C1 segment of cervical spinal cord (tissue), 14 donors: ENCODE measurements at regions not wholly inside any gene's neighbourhood (a gene's known extent, or its start where the extent isn't known, plus 50 kb on each side); places are given as distances from the start of the nearest gene placed in this dataset.

Source experiments
- DNase-seq, 14 donors: peaks; one replicate each; lab custom pipeline; 2025; lab: John Stamatoyannopoulos, UW

DNA sequence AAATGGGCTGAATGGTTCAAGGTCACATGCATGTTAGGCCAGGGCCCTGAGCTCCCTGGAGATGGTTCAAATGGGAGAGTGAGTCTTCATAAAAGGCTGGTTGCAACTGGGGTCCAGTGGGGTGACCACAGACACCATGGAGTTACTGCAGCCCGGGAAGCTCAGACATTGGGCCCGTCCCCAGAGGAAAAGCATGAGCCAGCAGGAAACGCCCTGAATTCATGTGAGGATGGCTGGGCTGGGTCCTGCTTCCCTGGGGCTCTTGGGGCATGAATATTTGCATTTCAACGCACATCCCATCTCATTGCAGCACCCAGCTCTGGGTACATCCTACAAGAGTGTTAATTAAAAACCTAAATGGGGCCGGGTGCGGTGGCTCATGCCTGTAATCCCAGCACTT is 549.0 kb downstream of the TCERG1L start:
- DNase-seq = no peak

DNA sequence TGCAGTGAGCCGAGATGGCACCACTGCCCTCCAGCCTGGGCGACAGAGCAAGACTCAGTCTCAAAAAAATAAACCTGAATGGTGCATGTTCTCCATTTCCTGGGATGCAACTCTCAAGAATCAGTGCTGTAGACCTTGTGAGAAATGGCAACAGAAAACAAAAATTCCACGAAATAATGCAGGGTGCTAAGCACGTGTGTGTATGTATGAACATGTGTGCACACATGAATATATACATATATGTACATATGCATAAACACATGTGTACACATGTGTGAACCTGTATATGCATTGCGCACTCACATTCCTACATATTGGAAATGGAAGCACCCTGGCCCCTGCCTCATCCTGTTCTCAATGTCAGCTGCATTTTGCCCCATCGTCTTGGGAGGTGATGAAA is 548.5 kb downstream of the TCERG1L start:
- no peak for DNase-seq

DNA sequence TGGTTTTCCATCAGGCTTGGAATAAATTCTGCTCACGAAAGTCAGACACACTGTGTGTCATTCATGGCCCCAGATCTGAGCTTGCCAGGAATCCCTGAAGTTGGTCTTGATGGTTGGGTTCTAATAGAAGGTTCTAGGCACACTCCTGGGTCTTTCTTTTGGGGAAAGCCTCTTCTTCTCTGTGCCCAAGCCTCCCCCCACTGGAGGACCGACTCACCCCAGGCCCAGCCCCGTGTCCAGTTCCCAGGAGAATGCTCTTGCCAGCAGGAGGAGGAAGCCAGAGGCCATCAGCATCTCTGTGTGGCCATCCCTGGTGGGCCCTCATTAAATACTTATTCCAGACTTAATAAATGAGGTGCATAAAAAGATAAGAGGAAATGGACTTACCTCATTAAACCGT is 548.0 kb downstream of the TCERG1L start:
- DNase-seq = no peak

DNA sequence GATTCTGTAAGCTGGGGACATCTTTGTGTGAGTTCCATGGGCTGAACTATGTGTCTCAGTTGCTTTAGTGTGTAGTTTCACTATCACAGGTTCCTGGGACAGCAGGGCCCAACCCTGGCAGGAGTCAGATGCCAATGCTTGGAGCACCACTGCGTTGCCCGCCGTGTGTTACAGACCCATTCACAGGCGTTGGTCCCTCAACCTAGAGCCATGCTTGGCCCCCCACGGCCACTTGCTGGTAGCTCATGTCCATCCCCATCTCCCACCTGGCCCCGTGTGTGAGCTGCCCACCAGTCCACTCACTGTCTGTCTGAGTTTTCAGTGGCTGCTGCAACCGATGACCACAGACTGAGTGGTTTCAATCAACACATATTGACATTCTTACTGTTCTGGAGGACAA is 546.9 kb downstream of the TCERG1L start:
- no peak for DNase-seq

DNA sequence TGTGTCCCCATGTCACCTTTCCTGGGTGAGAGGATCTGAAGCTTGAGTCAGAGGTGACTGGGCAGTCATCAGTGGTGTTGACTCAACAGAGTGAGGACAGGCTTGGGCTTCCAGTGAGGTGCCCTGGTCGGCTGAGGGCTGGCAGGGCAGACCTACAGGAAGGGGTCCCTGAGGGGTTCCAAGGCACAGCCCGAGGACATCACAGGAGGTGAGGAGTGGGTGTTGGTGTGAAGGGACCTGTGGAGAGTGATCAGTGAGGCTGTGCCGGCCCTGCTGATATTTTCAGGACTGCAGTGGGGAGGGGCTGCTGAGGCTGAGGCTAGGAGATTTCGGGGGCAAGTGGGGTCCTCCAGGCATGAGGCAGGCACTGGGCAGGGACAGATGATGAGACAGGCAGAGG is 545.5 kb downstream of the TCERG1L start:
- DNase-seq = no peak

DNA sequence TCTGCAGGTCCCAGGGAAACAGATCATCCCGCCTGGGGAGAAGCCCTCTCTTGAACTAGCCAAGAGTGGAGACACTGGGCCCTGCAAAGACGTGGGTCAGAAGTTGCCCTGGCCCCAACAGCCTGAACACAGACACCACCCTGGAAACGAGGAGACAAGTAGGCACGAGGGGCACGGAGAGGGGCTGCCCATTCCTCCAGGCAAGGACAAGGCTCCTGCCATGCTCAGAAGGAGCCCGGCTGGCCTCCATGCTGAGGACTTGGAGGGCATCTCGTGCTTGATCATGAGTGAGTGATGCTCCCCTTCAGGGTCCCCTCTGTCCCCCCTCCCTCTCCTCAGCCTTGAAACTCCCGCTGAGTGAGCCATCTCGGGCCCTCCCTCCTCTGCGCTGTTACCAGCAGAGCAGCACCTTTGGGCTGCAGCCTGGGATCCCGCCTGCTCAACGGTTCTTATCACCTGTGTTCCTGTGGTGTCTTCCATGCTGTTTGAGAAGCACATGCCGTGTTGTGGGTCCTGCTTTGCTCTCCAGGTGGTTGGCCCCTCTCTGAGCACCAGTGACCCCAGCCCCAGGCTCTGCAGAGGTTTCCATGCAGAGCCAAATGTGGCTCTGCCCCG is 544.3 kb downstream of the TCERG1L start:
- no peak for DNase-seq

DNA sequence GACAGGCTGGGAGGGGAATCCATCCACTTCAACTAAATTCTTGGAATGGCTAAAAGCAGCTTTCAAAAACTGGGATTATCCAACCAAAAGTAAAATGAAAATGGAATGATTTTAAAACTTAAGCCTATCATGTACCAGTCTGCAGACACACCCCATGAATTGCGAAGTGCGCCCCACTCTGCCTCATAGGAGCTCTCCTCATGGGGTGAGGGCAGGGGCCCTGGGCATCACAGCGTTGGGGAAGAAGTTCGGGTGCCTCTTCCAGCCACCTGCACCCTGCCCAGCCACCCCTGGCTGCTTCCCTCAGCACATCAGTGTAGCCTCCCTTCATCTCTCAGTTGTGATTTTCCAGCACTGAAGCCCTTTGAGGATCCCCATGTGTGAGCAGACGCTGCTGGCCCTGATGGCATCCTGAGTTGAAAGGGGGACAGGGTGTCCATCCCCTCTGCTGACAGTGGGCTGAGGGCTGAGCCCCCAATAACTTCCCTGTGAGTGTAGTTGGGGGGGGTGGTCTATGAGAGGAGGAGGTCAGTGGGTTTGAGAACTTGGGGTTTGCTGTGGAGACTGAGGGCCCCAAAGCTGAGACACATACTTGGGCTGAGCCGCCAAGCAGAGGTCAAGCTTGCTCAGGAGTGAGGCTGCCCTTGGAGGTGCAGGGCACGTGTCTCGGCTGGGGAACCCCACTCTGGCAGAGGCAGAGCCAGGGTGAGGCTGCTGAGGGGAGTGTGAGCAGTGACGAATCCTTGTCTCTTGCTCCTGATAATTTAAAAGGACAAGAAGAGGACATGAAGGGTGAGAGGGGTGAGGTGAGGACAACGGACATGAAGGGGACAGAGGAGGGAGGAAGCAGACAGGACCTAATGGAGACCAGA is 542.1 kb downstream of the TCERG1L start:
- no peak for DNase-seq

DNA sequence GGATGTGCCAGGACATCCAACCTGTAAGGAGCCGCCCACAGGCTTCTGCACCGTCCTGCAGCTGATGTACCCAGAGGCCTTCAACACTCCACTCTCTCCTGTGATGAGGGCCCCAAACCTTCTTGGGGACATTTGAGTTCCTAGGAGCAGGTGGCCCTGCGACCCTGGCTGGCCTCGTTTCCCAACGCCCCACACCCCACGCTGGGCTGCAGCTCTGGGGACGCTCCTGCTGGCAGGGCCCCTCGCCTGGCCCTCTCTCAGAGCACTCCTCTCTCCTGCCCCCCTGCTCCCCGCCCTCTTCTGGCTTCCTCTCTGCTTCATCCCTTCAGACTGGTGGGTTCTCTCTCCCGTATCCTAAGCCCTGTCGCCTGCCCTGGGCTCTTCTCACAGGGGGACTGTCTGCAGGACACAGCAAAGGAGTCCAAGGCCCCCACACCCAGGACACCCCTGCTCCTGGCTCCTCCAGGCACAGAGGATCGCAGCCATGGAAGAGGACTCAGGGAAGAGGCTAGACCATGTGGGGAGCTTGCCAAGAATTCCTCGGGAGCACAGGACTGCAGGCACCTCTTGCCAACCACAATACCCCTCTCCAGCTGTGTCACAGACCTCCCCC is 541.4 kb downstream of the TCERG1L start:
- no peak for DNase-seq

DNA sequence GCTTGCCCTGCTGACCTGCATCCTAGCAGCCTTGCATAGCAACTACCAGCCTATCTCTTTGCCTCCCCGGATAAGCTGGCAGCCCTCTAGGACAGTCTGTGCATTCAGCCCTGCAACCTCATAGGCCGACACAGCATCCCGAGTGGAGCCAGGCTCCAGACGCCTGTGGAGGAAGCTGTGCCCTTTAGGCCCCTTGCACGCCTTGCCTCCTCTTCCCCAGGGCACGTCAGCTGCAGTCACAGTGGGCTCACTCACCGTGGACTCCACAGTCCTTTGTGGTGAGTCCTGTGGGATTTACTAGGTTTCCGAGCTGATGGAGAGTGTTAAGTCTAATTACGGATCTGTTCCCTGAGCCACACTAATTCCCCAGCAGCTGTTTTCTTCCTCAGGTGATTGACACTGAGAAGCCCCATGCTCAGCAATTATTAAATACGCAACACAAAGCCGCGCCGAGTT is 540.0 kb downstream of the TCERG1L start:
- no peak for DNase-seq

DNA sequence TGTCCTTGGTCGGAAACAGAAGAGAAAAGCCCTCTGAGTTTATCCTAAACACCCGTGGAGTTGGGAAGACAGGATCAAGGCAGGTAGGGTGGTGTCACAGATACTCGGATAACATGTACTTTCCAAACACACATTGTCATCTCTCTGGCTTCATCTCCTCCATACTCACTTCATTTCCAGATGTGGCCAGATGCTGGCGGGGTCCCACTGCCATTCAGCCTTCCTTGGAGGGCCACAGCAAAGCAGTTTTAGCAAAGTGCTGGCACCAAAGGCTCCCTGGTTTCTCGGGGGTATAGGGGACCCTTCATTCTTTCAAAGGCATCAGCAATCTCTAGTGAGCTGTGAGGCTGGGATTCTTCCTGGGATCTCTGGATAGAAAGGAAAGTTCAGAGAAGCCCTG is 539.5 kb downstream of the TCERG1L start:
- DNase-seq = no peak

DNA sequence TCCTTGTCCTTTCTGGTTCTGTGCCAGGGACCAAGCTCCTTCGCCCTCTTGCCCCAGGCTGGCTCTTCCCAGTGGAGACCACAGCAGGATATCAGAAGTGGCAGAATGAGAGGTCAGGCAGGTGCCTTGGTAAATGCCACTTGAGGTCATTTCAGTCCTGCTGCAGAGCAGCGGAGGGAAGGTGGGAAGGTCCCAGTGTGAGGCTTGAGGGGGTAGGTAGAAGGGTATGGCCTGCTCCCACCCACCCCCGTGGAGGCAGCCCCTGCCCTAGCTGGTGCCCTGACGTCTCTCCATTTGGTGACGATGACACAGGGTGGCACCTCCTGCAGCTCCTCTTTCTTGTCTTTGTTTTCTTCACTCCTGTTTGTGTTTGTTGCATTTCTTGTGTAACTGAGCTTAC is 538.8 kb downstream of the TCERG1L start:
- DNase-seq = no peak

DNA sequence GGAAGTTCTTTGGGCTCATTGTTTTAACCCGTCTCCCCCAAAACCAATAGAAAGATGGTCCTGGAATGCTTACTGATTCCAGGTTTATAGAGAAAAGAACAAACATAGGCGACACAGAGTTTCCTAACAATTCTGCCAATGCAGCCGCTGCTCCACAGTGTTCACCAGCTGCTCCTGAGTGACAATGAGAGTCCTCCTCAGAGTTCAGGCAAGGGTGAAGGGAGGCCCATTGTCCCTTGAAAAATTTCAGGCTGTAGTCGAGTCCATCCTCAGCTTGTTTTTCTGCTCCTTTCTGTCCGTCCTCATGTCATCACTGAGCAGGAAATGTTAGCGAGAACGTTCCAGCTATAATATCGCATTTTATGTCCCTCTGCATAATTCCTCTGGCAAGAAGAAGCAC is 537.6 kb downstream of the TCERG1L start:
- DNase-seq = no peak

DNA sequence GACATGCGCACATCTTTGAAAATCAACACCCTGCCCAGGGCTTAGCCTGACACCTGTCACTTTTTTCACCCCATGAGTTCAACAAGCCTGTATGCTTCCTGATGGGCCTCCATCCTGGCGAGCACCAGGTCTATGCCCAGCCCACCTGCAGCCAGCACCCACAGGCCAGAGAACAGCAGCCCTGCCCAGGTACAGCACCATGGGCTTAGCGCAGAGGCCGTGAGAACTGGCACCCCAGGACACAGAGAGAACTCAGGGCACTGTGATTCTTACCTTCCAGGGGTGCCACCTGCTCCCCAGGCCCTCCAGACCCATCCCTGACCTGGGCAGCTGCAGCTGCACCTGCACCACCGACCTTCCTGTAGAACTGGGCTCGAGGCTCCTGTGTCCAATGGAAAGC is 536.6 kb downstream of the TCERG1L start:
- DNase-seq = no peak

DNA sequence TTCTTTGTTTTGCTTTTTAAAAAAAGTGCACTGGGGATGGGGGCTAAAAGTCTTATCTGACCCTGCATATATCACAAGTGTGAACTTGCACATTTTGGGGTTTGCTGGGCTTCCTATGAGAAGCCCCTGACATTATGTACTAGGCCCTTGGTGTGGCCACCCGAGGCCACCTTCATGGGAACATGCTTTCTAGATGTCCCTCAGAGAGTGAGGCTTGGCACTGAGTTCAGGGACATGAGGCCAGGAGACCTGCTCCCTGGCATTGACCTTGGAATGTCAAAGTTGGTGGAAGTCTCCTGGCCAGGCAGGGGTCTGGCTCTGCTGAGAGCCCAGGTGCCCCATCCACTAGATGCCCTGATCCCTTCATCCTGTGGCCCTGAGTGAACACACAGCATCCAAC is 536.2 kb downstream of the TCERG1L start:
- DNase-seq = no peak

DNA sequence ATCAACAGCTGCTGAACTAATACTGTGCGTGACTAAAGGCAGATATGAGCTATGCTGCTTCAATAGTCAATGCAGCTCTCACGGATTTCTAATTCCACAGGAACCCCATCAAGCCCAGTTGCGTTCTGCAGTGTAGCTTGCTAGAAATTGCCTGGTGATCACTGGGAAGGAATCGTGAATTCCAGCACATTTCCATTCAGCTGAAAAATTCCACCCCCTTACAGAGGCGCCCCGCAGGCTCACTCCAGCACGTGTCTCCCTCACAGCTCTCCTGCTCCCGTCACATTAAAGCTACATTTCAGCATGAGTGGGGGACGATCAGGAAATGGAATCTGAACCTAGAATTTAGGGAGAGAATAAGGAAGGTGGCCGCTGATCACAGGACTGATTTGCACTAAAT is 534.8 kb downstream of the TCERG1L start:
- no peak for DNase-seq

DNA sequence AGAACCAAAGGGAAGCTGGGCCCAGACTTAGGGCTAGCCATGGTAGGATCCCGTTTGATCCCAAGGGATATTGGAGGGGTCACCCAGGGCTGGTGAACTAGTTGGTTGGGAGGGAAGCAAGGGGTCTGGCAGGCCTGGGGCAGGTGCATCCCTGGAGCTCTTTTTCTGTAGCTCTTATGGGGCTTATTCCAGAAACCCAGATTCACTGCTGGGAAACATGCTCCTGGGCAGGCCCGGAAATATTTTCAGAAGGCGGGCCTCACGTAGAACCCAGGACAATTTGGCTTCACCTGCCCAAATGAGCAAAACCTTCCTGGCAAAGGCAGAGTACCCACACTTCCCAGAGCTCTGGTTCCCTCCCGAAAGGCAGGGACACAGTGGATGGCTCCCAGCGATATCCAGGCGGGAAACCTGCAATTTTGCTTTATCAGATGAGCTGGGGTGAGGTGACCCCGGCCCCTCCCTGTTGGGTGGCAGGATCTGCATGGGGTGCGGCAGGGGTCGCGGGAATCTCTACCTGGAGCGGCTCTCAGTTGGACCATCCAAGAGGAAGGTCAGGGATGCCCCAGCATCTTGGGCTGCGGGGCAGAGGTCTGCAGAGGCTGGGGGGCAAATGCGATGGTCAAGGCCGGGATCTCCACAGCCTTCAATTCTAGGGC is 533.9 kb downstream of the TCERG1L start:
- DNase-seq = no peak

DNA sequence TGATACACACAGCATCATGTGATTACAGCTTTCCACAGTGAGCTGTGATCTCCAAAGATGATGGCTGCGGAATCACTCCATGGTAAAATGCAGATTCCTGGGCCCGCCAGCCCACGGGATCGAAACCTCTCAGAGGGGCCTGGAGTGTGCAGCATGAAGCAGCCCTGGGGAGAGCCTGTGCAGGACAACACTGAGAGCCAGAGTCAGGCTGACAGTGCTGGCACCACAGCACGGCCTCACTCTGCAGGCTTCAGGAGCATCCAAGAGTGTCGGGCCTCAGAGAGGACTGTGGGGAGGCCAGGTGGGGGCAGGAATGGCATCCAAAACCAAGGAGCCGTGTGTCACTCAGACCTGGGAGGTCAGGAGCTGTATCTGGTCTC is 533.4 kb downstream of the TCERG1L start:
- DNase-seq = no peak

DNA sequence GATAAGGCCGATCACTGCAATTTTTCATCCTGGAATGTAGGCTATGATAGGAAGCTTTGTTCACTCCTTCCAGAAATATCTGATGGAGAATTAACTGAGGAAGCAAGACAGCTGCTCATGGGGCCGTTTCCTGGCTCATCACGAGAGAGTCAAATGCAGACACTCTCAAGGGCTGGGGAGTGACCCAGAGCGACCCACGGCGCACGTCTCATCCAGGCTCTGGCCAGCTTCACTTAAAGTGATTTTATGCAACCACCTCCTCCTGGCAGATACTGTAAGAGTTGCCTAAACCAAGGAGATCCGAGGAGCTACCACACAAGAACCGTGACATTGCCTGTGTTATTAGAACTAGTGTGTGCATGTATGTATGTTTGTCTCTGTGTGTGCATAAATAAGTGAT is 530.8 kb downstream of the TCERG1L start:
- DNase-seq = no peak

DNA sequence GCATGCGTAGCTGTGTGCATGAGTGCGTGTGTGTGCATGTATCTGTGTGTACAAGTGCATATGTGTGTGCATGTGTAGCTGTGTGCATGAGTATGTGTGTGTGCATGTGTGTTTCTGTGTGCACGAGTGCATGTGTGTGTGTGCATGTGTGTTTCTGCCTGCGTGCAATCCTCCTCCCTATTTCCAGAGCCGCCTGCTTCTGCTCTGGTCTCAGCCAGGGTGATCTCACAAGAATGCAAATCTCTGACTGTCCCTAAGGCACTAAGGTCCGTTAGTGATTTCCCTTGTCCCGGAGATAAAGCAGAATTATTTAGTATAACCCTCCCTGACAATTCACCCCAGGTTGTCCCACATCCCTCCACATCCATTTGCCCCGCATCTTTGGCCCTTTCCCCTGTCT is 530.3 kb downstream of the TCERG1L start:
- DNase-seq = no peak

DNA sequence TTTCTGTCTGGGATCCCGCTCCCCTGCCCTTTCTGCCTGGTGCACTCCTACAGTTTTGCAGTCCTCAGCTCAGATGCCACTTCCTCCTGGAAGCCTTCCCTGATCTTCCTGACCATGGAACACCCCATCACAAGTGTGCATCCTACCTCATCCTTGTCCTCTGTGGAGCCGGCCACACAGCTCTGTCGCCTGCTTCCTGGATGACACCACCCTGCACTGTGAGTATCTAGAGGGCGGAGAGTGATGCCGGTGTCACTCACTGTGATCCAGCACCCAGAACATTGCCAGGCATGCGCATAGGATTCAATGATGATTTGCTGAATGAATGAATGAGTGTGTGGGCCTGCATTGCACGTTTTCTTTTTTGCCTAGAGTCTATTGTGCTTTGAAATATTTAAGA is 529.9 kb downstream of the TCERG1L start:
- no peak for DNase-seq

DNA sequence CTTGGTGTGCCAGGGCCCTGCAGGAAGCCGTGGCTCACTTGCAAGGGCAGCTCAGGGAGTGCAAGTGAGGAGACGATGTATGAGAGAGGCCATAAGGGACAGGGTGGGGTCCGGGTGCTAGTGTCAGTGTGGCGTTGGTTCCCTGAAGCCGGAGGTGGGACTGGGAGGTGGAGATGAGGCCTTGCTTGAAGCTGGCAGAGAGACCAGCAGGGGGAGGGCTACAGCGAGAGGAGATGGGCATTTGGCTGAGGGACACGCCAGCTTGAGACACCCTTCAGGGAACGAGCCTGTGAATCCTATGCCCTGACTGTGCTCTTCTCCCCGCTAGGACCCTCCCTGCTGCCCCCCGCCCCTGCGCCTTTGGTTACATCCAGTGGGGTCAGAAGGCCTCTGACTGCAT is 529.1 kb downstream of the TCERG1L start:
- DNase-seq = no peak

DNA sequence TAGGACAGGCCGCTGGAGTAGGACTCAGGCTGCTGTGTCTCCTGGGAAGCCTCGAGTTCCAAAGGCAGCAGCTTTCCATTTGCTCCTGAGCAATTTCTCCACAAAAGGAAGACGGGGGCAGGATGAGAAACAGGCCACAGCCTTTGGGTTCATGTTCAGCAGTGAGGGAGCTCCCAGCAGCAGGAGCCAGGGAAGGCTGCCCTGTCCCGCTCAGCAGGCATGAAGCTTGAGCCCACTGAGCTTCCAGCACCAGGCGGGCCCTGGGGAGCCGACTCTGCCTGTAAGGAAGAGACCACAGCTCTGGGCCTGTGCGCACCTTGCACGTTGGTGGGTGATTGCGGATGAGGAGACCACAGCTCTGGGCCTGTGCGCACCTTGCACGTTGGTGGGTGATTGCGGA is 527.2 kb downstream of the TCERG1L start:
- no peak for DNase-seq
